ENCODE measurements at regions not wholly inside any gene's neighbourhood (a gene's known extent, or its start where the extent isn't known, plus 50 kb on each side); places are given as distances from the start of the nearest gene placed in this dataset.

- Histone ChIP-seq H3F3A (ENCODE audit: insufficient read depth, low read length) (no peaks in the 10 kb centered on the region), H4K20me1 (ENCODE audit: insufficient read depth, low read length) (no peaks in the 10 kb centered on the region), H3K27ac (ENCODE audit: low read length) (no peak overlapping the region), H3K4me1 (ENCODE audit: low read length) (no peaks in the 10 kb centered on the region), H3K9me3 (replicated peaks; ENCODE audit: insufficient read depth, low read length) (no peaks in the 10 kb centered on the region), H3K9ac (ENCODE audit: low read length) (no peak overlapping the region), H3K9me2 (replicated peaks; ENCODE audit: insufficient read depth, low read length) (no peaks in the 10 kb centered on the region), H3K79me2 (ENCODE audit: low read length) (no peaks in the 10 kb centered on the region), H3K27me3 (replicated peaks; ENCODE audit: insufficient read depth, low read length) (peaks cover 73% of the 10 kb centered on the region), H3K4me3 (ENCODE audit: low read length) (no peak overlapping the region), H3K36me3 (replicated peaks; ENCODE audit: insufficient read depth, low read length) (no peaks in the 10 kb centered on the region), H3K4me2 (ENCODE audit: low read depth, low read length) (no peak overlapping the region), H2AFZ (ENCODE audit: low read length) (no peak overlapping the region)
- no peak for DNase-seq
- TF ChIP-seq EZH2phosphoT487 (IDR thresholded peaks at IDR 0.05; ENCODE audit: low read length), result no peak
- no peak for TF ChIP-seq CTCF (IDR thresholded peaks at IDR 0.05; ENCODE audit: low read length)
- no peak for TF ChIP-seq EZH2 (optimal IDR thresholded peaks at IDR 0.05; ENCODE audit: low read depth, low read length)
These were observed 293.3 kb downstream of the ZNF536 start for GRCh38 chr19:30665449-30665848.

- Histone ChIP-seq H3K27ac (ENCODE audit: low read length) (no peak overlapping the region), H3K27me3 (replicated peaks; ENCODE audit: insufficient read depth, low read length) (peaks cover 62% of the 10 kb centered on the region), H3K4me3 (ENCODE audit: low read length) (no peak overlapping the region), H3K9me2 (replicated peaks; ENCODE audit: insufficient read depth, low read length) (no peaks in the 10 kb centered on the region), H3K36me3 (replicated peaks; ENCODE audit: insufficient read depth, low read length) (no peaks in the 10 kb centered on the region), H3K9me3 (replicated peaks; ENCODE audit: insufficient read depth, low read length) (no peaks in the 10 kb centered on the region), H2AFZ (ENCODE audit: low read length) (no peak overlapping the region), H3K4me1 (ENCODE audit: low read length) (no peaks in the 10 kb centered on the region), H3K9ac (ENCODE audit: low read length) (no peak overlapping the region), H3F3A (ENCODE audit: insufficient read depth, low read length) (no peaks in the 10 kb centered on the region), H4K20me1 (ENCODE audit: insufficient read depth, low read length) (no peaks in the 10 kb centered on the region), H3K4me2 (ENCODE audit: low read depth, low read length) (no peak overlapping the region), H3K79me2 (ENCODE audit: low read length) (no peaks in the 10 kb centered on the region)
- TF ChIP-seq CTCF (IDR thresholded peaks at IDR 0.05; ENCODE audit: low read length) (no peak), EZH2phosphoT487 (IDR thresholded peaks at IDR 0.05; ENCODE audit: low read length) (no peak), EZH2 (optimal IDR thresholded peaks at IDR 0.05; ENCODE audit: low read depth, low read length) (no peak)
- no peak for DNase-seq
These were observed 291.5 kb downstream of the ZNF536 start for GRCh38 chr19:30663611-30664174.

- no peaks in the 10 kb centered on the region for H3K9me3 ChIP-seq (replicated peaks; ENCODE audit: insufficient read depth, low read length)
- H3K27me3 ChIP-seq (replicated peaks; ENCODE audit: insufficient read depth, low read length), result peaks cover 61% of the 10 kb centered on the region
- H3K79me2 ChIP-seq (ENCODE audit: low read length), result no peaks in the 10 kb centered on the region
- no peaks in the 10 kb centered on the region for H3K36me3 ChIP-seq (replicated peaks; ENCODE audit: insufficient read depth, low read length)
- no peak overlapping the region for H3K9ac ChIP-seq (ENCODE audit: low read length)
- no peaks in the 10 kb centered on the region for H3K4me1 ChIP-seq (ENCODE audit: low read length)
- H3K27ac ChIP-seq (ENCODE audit: low read length), result no peak overlapping the region
- H3K9me2 ChIP-seq (replicated peaks; ENCODE audit: insufficient read depth, low read length), result no peaks in the 10 kb centered on the region
- no peak overlapping the region for H2AFZ ChIP-seq (ENCODE audit: low read length)
- no peak overlapping the region for H3K4me2 ChIP-seq (ENCODE audit: low read depth, low read length)
- no peaks in the 10 kb centered on the region for H4K20me1 ChIP-seq (ENCODE audit: insufficient read depth, low read length)
- TF ChIP-seq EZH2 (optimal IDR thresholded peaks at IDR 0.05; ENCODE audit: low read depth, low read length) (no peak), EZH2phosphoT487 (IDR thresholded peaks at IDR 0.05; ENCODE audit: low read length) (no peak), CTCF (IDR thresholded peaks at IDR 0.05; ENCODE audit: low read length) (no peak)
- H3K4me3 ChIP-seq (ENCODE audit: low read length), result no peak overlapping the region
- H3F3A ChIP-seq (ENCODE audit: insufficient read depth, low read length), result no peaks in the 10 kb centered on the region
- no peak for DNase-seq
These were observed 290.2 kb downstream of the ZNF536 start for GRCh38 chr19:30662211-30662861.

Data from MM.1S (cell line).